Effector CD4-positive, alpha-beta T cell (primary cell): ENCODE measurements at regions not wholly inside any gene's neighbourhood (a gene's known extent, or its start where the extent isn't known, plus 50 kb on each side); places are given as distances from the start of the nearest gene placed in this dataset.
"Not testable (repeated sequence)": the region's sequence is repeated elsewhere in the genome, so short reads cannot be mapped to it uniquely, and the experiment has no call there.

ENCODE experiments used
- DNase-seq: peaks from one replicate; pipeline ENCODE4 v3.0.0-alpha.2; 2020

GRCh38 chrX:829145-829544 is 198.6 kb downstream of the SHOX start:
- DNase-seq: no peak

- DNase-seq: no peak
Measured at GRCh38 chrX:828411-828959, 197.9 kb downstream of the SHOX start.

- DNase-seq: no peak
Measured at GRCh38 chrX:826448-826847, 195.9 kb downstream of the SHOX start.

- no peak for DNase-seq
Measured at GRCh38 chrX:825991-826390, 195.4 kb downstream of the SHOX start.

- DNase-seq: not testable (repeated sequence)
Measured at GRCh38 chrX:823073-823472, 192.5 kb downstream of the SHOX start.

GRCh38 chrX:821327-822107 is 190.9 kb downstream of the SHOX start:
- DNase-seq: no peak

GRCh38 chrX:819684-820083 is 189.1 kb downstream of the SHOX start:
- DNase-seq: no peak

- DNase-seq: no peak
Measured at GRCh38 chrX:817759-818300, 187.2 kb downstream of the SHOX start.

- DNase-seq: not testable (repeated sequence)
Measured at GRCh38 chrX:817147-817546, 186.6 kb downstream of the SHOX start.

- DNase-seq: no peak
Measured at GRCh38 chrX:816411-816810, 185.8 kb downstream of the SHOX start.

GRCh38 chrX:810186-810585 is 179.6 kb downstream of the SHOX start:
- no peak for DNase-seq

GRCh38 chrX:809081-809480 is 178.5 kb downstream of the SHOX start:
- no peak for DNase-seq

GRCh38 chrX:806586-806985 is 176.0 kb downstream of the SHOX start:
- DNase-seq: no peak

GRCh38 chrX:805988-806387 is 175.4 kb downstream of the SHOX start:
- no peak for DNase-seq

GRCh38 chrX:805103-805670 is 174.6 kb downstream of the SHOX start:
- no peak for DNase-seq

- no peak for DNase-seq
Measured at GRCh38 chrX:802846-803245, 172.3 kb downstream of the SHOX start.

- no peak for DNase-seq
Measured at GRCh38 chrX:799808-800207, 169.2 kb downstream of the SHOX start.

GRCh38 chrX:794311-794710 is 163.7 kb downstream of the SHOX start:
- no peak for DNase-seq

- DNase-seq: no peak
Measured at GRCh38 chrX:793216-793770, 162.7 kb downstream of the SHOX start.

GRCh38 chrX:791479-792034 is 161.0 kb downstream of the SHOX start:
- DNase-seq: no peak

- DNase-seq: no peak
Measured at GRCh38 chrX:790783-791360, 160.3 kb downstream of the SHOX start.

GRCh38 chrX:790041-790506 is 159.5 kb downstream of the SHOX start:
- no peak for DNase-seq

GRCh38 chrX:789096-789495 is 158.5 kb downstream of the SHOX start:
- DNase-seq: no peak
